ENCODE measurements at regions not wholly inside any gene's neighbourhood (a gene's known extent, or its start where the extent isn't known, plus 50 kb on each side); places are given as distances from the start of the nearest gene placed in this dataset.

DNA sequence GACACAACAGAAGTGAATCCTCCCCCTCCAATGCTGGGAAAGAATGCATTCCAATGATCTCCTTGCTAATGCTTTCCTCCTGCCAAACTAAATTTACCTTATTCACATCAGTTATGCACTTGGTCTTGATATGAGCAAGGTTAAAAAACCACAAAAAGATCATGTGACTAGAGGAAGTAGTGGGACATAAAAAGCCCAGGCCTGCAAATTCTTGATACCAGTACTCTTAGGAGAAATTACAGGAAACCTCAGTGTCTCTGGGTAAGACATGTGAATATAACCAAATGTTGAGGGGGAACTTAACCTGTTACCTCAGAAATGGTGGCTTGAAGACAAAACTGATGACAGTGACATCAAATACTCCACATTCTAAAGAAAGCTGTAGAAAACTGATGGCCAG, 427.1 kb downstream of the RPS29 start:
- ATAC-seq (ENCODE audit: low FRiP score in 2 of 2): no peak
- Histone ChIP-seq H3K4me1 (no peaks in the 10 kb centered on the region), H3K4me3 (no peak overlapping the region), H3K27ac (no peak overlapping the region), H3K36me3 (no peaks in the 10 kb centered on the region), H3K9me3 (no peaks in the 10 kb centered on the region), H3K27me3 (no peaks in the 10 kb centered on the region)
- TF ChIP-seq EP300 (IDR thresholded peaks at IDR 0.05) (no peak), CTCF (IDR thresholded peaks at IDR 0.05) (no peak), POLR2A (IDR thresholded peaks at IDR 0.05) (no peak), POLR2AphosphoS5 (IDR thresholded peaks at IDR 0.05) (no peak)
- DNase-seq: no peak

- H3K27ac ChIP-seq: no peak overlapping the region
- ATAC-seq (ENCODE audit: low FRiP score in 2 of 2): no peak
- 48 to 59% methylated on average over 1 of the region's 1 CpG for whole genome bisulfite sequencing, 2 donors
These were observed 446.6 kb downstream of the RPS29 start for GRCh38 chr14:49139593-49139992.

DNA sequence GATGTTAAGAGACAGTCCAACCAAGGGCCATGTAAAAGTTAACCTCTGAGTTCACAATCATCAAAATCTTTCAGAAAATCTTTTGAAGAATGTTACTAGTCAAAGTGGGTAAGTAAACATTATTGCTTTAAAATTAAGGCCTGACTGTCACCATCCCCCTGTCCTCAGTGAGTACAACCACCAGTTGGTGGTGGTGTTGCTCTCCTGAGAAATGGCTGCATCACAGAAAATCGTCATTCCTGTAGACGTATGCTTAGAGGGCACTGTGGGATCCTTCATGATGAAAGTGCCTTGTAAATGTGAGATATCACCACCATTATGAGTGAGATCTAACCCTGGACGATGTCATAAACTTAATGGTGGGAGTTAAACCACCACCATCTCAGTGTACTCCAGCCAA, 451.2 kb downstream of the RPS29 start:
- no peak for TF ChIP-seq EP300 (IDR thresholded peaks at IDR 0.05)
- TF ChIP-seq POLR2AphosphoS5 (IDR thresholded peaks at IDR 0.05): no peak
- TF ChIP-seq CTCF (IDR thresholded peaks at IDR 0.05): no peak
- TF ChIP-seq POLR2A (IDR thresholded peaks at IDR 0.05): no peak
- 28 to 45% methylated on average over 3 of the region's 3 CpGs for WGBS, 2 donors
- Histone ChIP-seq H3K4me1 (no peaks in the 10 kb centered on the region), H3K4me3 (no peak overlapping the region), H3K9me3 (no peaks in the 10 kb centered on the region), H3K36me3 (no peaks in the 10 kb centered on the region), H3K27ac (no peak overlapping the region), H3K27me3 (no peaks in the 10 kb centered on the region)
- ATAC-seq (ENCODE audit: low FRiP score in 2 of 2) (no peak), DNase-seq (no peak)

More at GRCh38 chr14:49139593-49139992, 446.6 kb downstream of the RPS29 start:
- Histone ChIP-seq H3K27me3 (no peaks in the 10 kb centered on the region), H3K4me3 (no peak overlapping the region), H3K36me3 (no peaks in the 10 kb centered on the region), H3K9me3 (no peaks in the 10 kb centered on the region), H3K4me1 (no peaks in the 10 kb centered on the region)
- TF ChIP-seq EP300 (IDR thresholded peaks at IDR 0.05): no peak
- no peak for TF ChIP-seq POLR2AphosphoS5 (IDR thresholded peaks at IDR 0.05)
- TF ChIP-seq CTCF (IDR thresholded peaks at IDR 0.05): no peak
- TF ChIP-seq POLR2A (IDR thresholded peaks at IDR 0.05): no peak
- no peak for DNase-seq

DNA sequence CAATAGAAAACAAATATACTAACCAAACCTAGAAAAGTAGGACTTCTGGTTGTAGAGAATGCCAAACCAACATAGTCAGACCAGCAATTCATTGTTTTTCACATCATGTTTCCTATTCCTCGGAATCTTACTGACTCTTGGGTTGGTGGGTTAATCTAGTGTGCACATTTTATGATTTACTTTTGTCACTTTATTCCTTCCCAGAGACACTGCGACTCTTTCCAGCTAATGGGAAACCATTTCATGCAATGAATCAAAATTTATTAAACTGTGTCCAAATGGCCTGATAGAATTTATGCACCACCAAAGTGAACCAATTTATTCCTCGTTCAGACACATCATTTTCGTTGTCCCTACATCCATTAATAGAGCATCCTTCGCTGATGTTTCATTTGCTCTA, 464.9 kb downstream of the RPS29 start:
- DNase-seq: no peak
- 80 to 83% methylated on average over 5 of the region's 5 CpGs for WGBS, 2 donors
- no peak for TF ChIP-seq POLR2AphosphoS5 (IDR thresholded peaks at IDR 0.05)
- no peak for TF ChIP-seq POLR2A (IDR thresholded peaks at IDR 0.05)
- no peak for TF ChIP-seq CTCF (IDR thresholded peaks at IDR 0.05)
- no peak for TF ChIP-seq EP300 (IDR thresholded peaks at IDR 0.05)

DNA sequence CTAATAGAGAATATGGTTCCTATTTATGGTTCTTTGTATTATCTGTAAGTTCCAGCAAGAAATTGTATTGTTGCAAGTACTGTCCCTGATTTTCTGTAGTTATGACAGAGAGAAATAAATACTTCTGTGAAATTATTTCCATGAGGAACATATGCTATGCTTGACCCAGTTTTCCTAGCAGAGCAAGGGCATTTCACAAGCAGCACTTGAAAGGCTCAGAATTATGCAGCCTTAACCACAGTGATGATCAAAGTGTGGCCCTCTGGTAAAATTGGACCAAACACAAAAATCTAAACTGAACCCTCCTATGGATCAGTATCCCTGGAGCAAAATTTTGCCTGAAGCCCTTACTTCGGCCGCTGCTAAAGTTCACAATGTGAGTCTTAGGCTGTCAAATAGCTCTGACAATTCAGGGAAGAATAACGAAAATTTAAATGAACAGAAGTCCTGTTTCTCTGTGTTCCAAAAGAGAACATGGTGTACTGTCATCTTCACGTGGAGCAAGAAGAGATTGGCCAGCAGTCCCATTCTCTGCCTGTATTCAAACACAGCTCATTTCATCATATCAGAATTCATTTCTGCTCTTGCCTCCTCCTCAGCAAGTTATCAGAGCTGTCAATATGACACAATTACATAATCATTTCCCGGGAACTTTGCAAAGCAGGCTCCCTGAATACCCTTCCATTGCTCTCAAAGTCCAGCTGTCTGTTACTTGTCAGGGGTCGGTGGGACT, 471.9 kb downstream of the RPS29 start:
- no peaks in the 10 kb centered on the region for H3K36me3 ChIP-seq
- no peaks in the 10 kb centered on the region for H3K4me1 ChIP-seq
- no peaks in the 10 kb centered on the region for H3K27me3 ChIP-seq
- no peak overlapping the region for H3K4me3 ChIP-seq
- TF ChIP-seq EP300 (IDR thresholded peaks at IDR 0.05) (no peak), POLR2AphosphoS5 (IDR thresholded peaks at IDR 0.05) (no peak), CTCF (IDR thresholded peaks at IDR 0.05) (no peak), POLR2A (IDR thresholded peaks at IDR 0.05) (no peak)
- ATAC-seq (ENCODE audit: low FRiP score in 2 of 2): peak; percentile 29 to 70
- DNase-seq: peak in 1 of 2 donors; percentile 24
- 49 to 55% methylated on average over 6 of the region's 6 CpGs for WGBS, 2 donors
- no peaks in the 10 kb centered on the region for H3K9me3 ChIP-seq
- no peak overlapping the region for H3K27ac ChIP-seq

More for the DNA sequence above, 464.9 kb downstream of the RPS29 start:
- ATAC-seq (ENCODE audit: low FRiP score in 2 of 2): no peak
- H3K27ac ChIP-seq: no peak overlapping the region
- no peaks in the 10 kb centered on the region for H3K27me3 ChIP-seq
- no peaks in the 10 kb centered on the region for H3K4me1 ChIP-seq
- H3K36me3 ChIP-seq: no peaks in the 10 kb centered on the region
- H3K9me3 ChIP-seq: no peaks in the 10 kb centered on the region
- no peak overlapping the region for H3K4me3 ChIP-seq

All from upper lobe of left lung (tissue), 6 donors.